Activated CD8-positive, alpha-beta T cell treated with anti-CD3 and anti-CD28 coated beads for 36 hours (primary cell): ENCODE measurements at regions not wholly inside any gene's neighbourhood (a gene's known extent, or its start where the extent isn't known, plus 50 kb on each side); places are given as distances from the start of the nearest gene placed in this dataset.

Experiments used
- ATAC-seq: fragments of 200-7000 bp; cut with Tn5 transposase; one replicate; pipeline ENCODE4 v1.10.0; 2021; ENCODE audit warnings: mild to moderate bottlenecking, moderate library complexity
- CTCF ChIA-PET: fragments of 350-600 bp; sonication (Branson Sonifier 250); formaldehyde crosslinking; loops from one replicate; lab custom pipeline; 2021; ENCODE audit warnings: antibody characterized with exemption; lab: Charles Lee
- POLR2A ChIA-PET: fragments of 350-600 bp; sonication (Branson Sonifier 250); formaldehyde crosslinking; loops from one replicate; lab custom pipeline; 2021; ENCODE audit warnings: antibody characterized with exemption; lab: Charles Lee
- DNase-seq: peaks from one replicate; pipeline ENCODE4 v3.0.0-alpha.2; 2020
- H3K27ac Mint-ChIP-seq: one replicate; pipeline ENCODE4 v1.8.0; 2021; ENCODE audit warnings: mild to moderate bottlenecking, mixed read lengths
- H3K27me3 Mint-ChIP-seq: one replicate; pipeline ENCODE4 v1.8.0; 2021; ENCODE audit warnings: mixed read lengths
- H3K36me3 Mint-ChIP-seq: one replicate; pipeline ENCODE4 v1.8.0; 2021; ENCODE audit warnings: low read depth, mixed read lengths
- H3K4me1 Mint-ChIP-seq: one replicate; pipeline ENCODE4 v1.8.0; 2021; ENCODE audit warnings: low read depth, mixed read lengths
- H3K4me3 Mint-ChIP-seq: one replicate; pipeline ENCODE4 v1.8.0; 2021; ENCODE audit warnings: mild to moderate bottlenecking, moderate library complexity, mixed read lengths
- H3K9me3 Mint-ChIP-seq: one replicate; pipeline ENCODE4 v1.8.0; 2021; ENCODE audit warnings: mixed read lengths
- CTCF ChIP-seq: fragments of 200-600 bp; IDR thresholded peaks from one replicate; pipeline ENCODE4 v1.8.0; 2022; ENCODE audit warnings: antibody characterized with exemption, mild to moderate bottlenecking
- intact Hi-C: fragments of 100-400 bp; cut with micrococcal nuclease; formaldehyde crosslinking; loops from one replicate; pipeline ENCODE4 v1.10.0; 2022

DNA sequence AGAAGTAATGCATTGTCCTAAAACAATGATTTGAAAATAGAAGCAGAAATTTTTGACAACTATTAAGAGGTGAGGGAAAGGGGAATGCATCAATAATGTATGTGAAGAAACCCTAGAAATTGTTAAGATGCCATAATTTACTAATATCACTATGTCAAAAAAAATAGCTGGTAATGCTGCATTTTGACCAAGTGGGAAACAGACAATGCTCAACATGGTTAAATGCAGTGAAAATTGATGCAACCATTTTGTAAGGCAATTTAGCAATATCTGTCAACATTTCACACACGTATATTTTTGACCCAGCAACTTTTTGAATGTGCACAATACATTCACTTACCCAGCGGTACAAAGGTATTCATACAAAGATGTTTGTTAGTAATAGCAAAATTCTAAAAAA is 381.6 kb downstream of the CDH11 start:
- intact Hi-C loops: no loop called here
- TF ChIP-seq CTCF: no peak
- ChIA-PET CTCF (no interaction called here), POLR2A (no interaction called here)
- DNase-seq: no peak
- no peak overlapping the region for H3K4me3 Mint-ChIP-seq
- H3K27me3 Mint-ChIP-seq: no peaks in the 10 kb centered on the region
- no peak for ATAC-seq
- no peaks in the 10 kb centered on the region for H3K36me3 Mint-ChIP-seq
- H3K9me3 Mint-ChIP-seq: peaks cover 13% of the 10 kb centered on the region
- H3K4me1 Mint-ChIP-seq: no peaks in the 10 kb centered on the region
- H3K27ac Mint-ChIP-seq: no peak overlapping the region

DNA sequence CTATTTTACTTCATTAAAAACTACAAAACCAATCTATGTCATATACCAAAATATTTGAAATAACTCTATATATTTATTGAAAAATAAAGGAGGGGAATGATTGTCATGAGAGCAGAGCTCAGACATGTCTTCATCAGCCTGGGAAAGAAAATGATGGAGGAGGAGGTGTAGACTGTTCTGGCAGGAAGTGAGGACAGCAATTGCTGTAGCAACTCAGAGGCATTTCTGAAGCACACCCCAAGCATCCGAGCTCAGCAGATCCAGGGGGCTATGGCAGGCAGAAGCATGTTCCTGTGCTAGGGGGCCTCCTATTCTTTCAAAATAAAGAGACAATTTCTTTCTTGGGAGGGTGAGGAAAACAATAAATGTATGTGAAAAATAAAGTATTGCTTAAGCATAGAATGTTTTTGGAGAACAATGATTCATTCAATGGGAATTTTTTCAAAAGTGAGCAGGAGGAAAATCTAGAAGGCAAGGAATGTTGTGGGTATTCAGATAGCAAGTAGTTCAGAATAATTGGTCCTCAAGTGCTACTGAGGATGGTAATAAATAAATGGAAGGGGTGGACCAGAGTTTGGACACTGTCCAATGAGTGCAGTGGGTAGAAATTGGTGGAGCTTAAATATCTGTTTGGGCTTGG is 383.4 kb downstream of the CDH11 start:
- ATAC-seq (no peak), DNase-seq (no peak)
- ChIA-PET CTCF (no interaction called here), POLR2A (no interaction called here)
- TF ChIP-seq CTCF: no peak
- peaks cover 10% of the 10 kb centered on the region for H3K9me3 Mint-ChIP-seq
- no peaks in the 10 kb centered on the region for H3K27me3 Mint-ChIP-seq
- no peak overlapping the region for H3K27ac Mint-ChIP-seq
- no peak overlapping the region for H3K4me3 Mint-ChIP-seq
- intact Hi-C loops: no loop called here
- no peaks in the 10 kb centered on the region for H3K36me3 Mint-ChIP-seq
- no peaks in the 10 kb centered on the region for H3K4me1 Mint-ChIP-seq

DNA sequence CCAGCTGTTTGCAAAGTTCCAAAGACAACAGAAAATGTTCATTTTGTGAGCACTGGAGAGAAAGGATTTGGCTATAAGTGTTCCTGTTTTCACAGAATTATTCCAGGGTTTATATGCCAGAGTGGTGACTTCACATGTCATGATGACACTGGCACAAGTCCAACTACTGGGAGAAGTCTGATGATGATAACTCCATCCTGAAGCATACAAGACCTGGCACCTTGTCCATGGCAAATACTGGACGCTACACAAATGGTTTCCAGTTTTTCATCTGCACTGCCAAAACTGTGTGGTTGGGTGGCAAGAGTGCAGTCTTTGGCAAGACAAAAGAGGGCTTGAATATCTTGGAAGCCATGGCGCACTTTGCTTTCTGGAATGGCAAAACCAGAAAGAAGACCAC is 385.0 kb downstream of the CDH11 start:
- intact Hi-C loops: no loop called here
- H3K27me3 Mint-ChIP-seq: no peaks in the 10 kb centered on the region
- no peaks in the 10 kb centered on the region for H3K4me1 Mint-ChIP-seq
- peaks cover 11% of the 10 kb centered on the region for H3K9me3 Mint-ChIP-seq
- no peak overlapping the region for H3K4me3 Mint-ChIP-seq
- no peak overlapping the region for H3K27ac Mint-ChIP-seq
- DNase-seq (no peak), ATAC-seq (no peak)
- ChIA-PET CTCF (no interaction called here), POLR2A (no interaction called here)
- no peak for TF ChIP-seq CTCF
- no peaks in the 10 kb centered on the region for H3K36me3 Mint-ChIP-seq

DNA sequence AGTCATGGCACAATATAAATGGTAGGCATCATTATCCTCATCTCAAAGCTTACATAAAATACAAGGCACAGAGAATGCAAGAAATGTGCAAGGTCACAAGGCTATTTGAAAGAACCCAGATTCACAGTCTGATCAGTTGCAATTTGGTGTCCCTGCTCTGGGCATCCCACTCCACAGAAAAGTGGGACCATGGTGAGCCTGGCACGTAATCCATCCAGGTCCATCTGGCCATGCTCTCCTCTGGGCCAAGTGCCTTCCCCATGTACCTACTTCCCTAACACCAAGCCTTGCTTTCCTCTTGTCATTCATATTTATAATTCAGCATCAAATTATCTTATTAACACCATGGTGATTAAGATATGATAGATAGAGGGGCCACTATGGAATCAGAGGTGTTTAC is 390.0 kb downstream of the CDH11 start:
- ChIA-PET POLR2A (no interaction called here), CTCF (no interaction called here)
- H3K27ac Mint-ChIP-seq: no peak overlapping the region
- H3K9me3 Mint-ChIP-seq: peaks cover 6% of the 10 kb centered on the region
- H3K27me3 Mint-ChIP-seq: no peaks in the 10 kb centered on the region
- H3K36me3 Mint-ChIP-seq: no peaks in the 10 kb centered on the region
- DNase-seq (no peak), ATAC-seq (no peak)
- TF ChIP-seq CTCF: no peak
- intact Hi-C loops: no loop called here
- H3K4me3 Mint-ChIP-seq: no peak overlapping the region
- H3K4me1 Mint-ChIP-seq: no peaks in the 10 kb centered on the region

DNA sequence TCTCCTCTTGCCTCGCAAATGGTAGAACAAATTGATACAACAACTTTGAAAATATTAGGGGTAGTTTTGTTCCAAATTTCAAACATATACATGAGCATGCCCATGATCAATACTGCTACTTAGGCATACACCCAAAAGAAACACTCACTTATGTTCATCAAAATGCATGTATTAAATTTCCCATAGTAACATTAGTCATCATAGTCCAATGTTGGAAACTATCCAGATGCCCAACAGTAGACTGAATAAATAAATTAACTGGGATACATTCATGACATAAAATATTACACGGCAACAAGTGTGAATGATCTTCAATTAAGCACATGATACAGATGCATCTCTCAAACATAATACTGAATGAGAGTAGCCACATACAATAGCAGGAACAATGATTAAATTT is 391.6 kb downstream of the CDH11 start:
- no peaks in the 10 kb centered on the region for H3K27me3 Mint-ChIP-seq
- POLR2A ChIA-PET: no interaction called here
- DNase-seq: no peak

More for the DNA sequence above, 391.6 kb downstream of the CDH11 start:
- no peak for TF ChIP-seq CTCF
- intact Hi-C loops: no loop called here
- no peak overlapping the region for H3K27ac Mint-ChIP-seq
- H3K4me1 Mint-ChIP-seq: no peaks in the 10 kb centered on the region
- H3K4me3 Mint-ChIP-seq: no peak overlapping the region
- peaks cover 5% of the 10 kb centered on the region for H3K9me3 Mint-ChIP-seq
- H3K36me3 Mint-ChIP-seq: no peaks in the 10 kb centered on the region
- CTCF ChIA-PET: no interaction called here
- no peak for ATAC-seq
